HCT116 (cell line): ENCODE measurements at regions not wholly inside any gene's neighbourhood (a gene's known extent, or its start where the extent isn't known, plus 50 kb on each side); places are given as distances from the start of the nearest gene placed in this dataset.

Experiments used
- ATAC-seq: fragments of 200-7000 bp; cut with Tn5 transposase; 2 replicates; pipeline ENCODE4 v1.9.1; 2020; ENCODE audit warnings: mild to moderate bottlenecking, moderate library complexity
- BruUV-seq: library from RNA; stranded (reverse); fragments of 400-500 nt; replicated peaks from 2 replicates; lab custom pipeline; 2021; lab: Mats Ljungman, UMichigan
- CTCF ChIA-PET: fragments of 300-600 bp; sonication (Branson Sonifier 250); formaldehyde crosslinking; loops from one replicate; lab custom pipeline; 2021; ENCODE audit warnings: antibody characterized with exemption; lab: Charles Lee
- POLR2A ChIA-PET: fragments of 300-600, 350-600 bp; sonication (Branson Sonifier 250); formaldehyde crosslinking; loops from one replicate; lab custom pipeline; 2021; ENCODE audit warnings: antibody characterized with exemption; lab: Charles Lee
- RAD21 ChIA-PET, 2 experiments: fragments of 300-600 bp; sonication (Branson Sonifier 250); formaldehyde crosslinking; loops; one replicate each; lab custom pipeline; 2023; ENCODE audit warnings: low total read pairs in 2 of 2; ENCODE audit not compliant: uncharacterized antibody in 2 of 2, unreplicated experiment in 2 of 2, low non-redundant PET in 1 of 2; lab: Charles Lee
- DNase-seq: peaks from one replicate; pipeline ENCODE4 v3.0.0-alpha.2; 2010; ENCODE audit warnings: low read depth, low spot score
- H2AFZ ChIP-seq: fragments of 200-600 bp; shearing (Covaris generic), sonication (generic); 2 replicates; pipeline ENCODE4 v1.6.1; 2017; ENCODE audit warnings: low read depth, mixed run types, mixed read lengths, antibody characterized with exemption, low read length; ENCODE audit not compliant: poor library complexity, severe bottlenecking
- H3K27ac ChIP-seq: 2 replicates; pipeline ENCODE4 v1.5.1; 2012; ENCODE audit warnings: low read depth, low read length
- H3K27me3 ChIP-seq: fragments of 200-600 bp; sonication (generic); 2 replicates; pipeline ENCODE4 v1.6.1; 2016; ENCODE audit warnings: mixed run types, low read length, mixed read lengths; ENCODE audit not compliant: insufficient read depth
- H3K36me3 ChIP-seq, 2 experiments: fragments of 200-500 bp in 1 of 2; fragments of 200-600 bp in 1 of 2; sonication (Bioruptor generic) in 1 of 2; sonication (generic) in 1 of 2; 2 replicates each; pipeline versions ENCODE4 v1.5.1 to v1.6.1; 2014 to 2016; ENCODE audit warnings: low read length in 2 of 2, inconsistent platforms in 1 of 2, mixed read lengths in 1 of 2, mixed run types in 1 of 2; ENCODE audit not compliant: insufficient read depth in 2 of 2, control insufficient read depth in 1 of 2
- H3K4me1 ChIP-seq, 2 experiments: fragments of 200-600 bp in 1 of 2; sonication (generic) in 1 of 2; 2 replicates each; pipeline versions ENCODE4 v1.5.1 to v1.6.1; 2012 to 2017; ENCODE audit warnings: low read length in 2 of 2, inconsistent platforms in 1 of 2, mild to moderate bottlenecking in 1 of 2, mixed read lengths in 1 of 2, mixed run types in 1 of 2, moderate library complexity in 1 of 2; ENCODE audit not compliant: insufficient read depth in 2 of 2, control insufficient read depth in 1 of 2
- H3K4me2 ChIP-seq: fragments of 200-600 bp; sonication (generic); 2 replicates; pipeline ENCODE4 v1.6.1; 2017; ENCODE audit warnings: mixed run types, low read length, mixed read lengths
- H3K4me3 ChIP-seq, 2 experiments: fragments of 200-600 bp in 1 of 2; sonication (generic) in 1 of 2; replicated peaks in 1 of 2; 2 replicates each; pipeline ENCODE4 v1.5.1; 2011 to 2016; ENCODE audit warnings: low read length in 2 of 2, control low read depth in 1 of 2, low read depth in 1 of 2, mild to moderate bottlenecking in 1 of 2, mixed read lengths in 1 of 2, mixed run types in 1 of 2
- H3K79me2 ChIP-seq: fragments of 200-600 bp; sonication (generic); 2 replicates; pipeline ENCODE4 v1.6.1; 2017; ENCODE audit warnings: mild to moderate bottlenecking, mixed run types, low read length, moderate library complexity, mixed read lengths; ENCODE audit not compliant: insufficient read depth
- H3K9ac ChIP-seq: fragments of 200-600 bp; sonication (generic); 2 replicates; pipeline ENCODE4 v1.6.1; 2016; ENCODE audit warnings: low read length, mixed read lengths
- H3K9me2 ChIP-seq: fragments of 200-600 bp; sonication (generic), shearing (Covaris generic); 2 replicates; pipeline ENCODE4 v1.6.1; 2017; ENCODE audit warnings: mixed run types, mild to moderate bottlenecking, moderate library complexity; ENCODE audit not compliant: insufficient read depth
- H3K9me3 ChIP-seq, 2 experiments: fragments of 200-500 bp in 1 of 2; fragments of 200-600 bp in 1 of 2; sonication (Bioruptor generic) in 1 of 2; sonication (generic) in 1 of 2; 2 replicates each; pipeline ENCODE4 v1.6.1; 2014 to 2017; ENCODE audit warnings: low read length in 2 of 2, mixed read lengths in 2 of 2, inconsistent platforms in 1 of 2, low read depth in 1 of 2, mild to moderate bottlenecking in 1 of 2, mixed run types in 1 of 2, moderate library complexity in 1 of 2; ENCODE audit not compliant: control insufficient read depth in 1 of 2, insufficient read depth in 1 of 2
- H4K20me1 ChIP-seq: fragments of 200-600 bp; sonication (generic), shearing (Covaris generic); 2 replicates; pipeline ENCODE4 v1.6.1; 2017; ENCODE audit warnings: mixed run types, mild to moderate bottlenecking, moderate library complexity; ENCODE audit not compliant: insufficient read depth
- ATF3 ChIP-seq: IDR thresholded peaks from 2 replicates; pipeline ENCODE4 v1.6.1; 2012
- CTCF ChIP-seq, 3 experiments: fragments of 200-600 bp in 1 of 3; sonication (generic) in 1 of 3; IDR thresholded peaks in 2 of 3; conservative IDR thresholded peaks in 1 of 3; 2 replicates each; pipeline ENCODE4 v1.5.1; 2012 to 2017; ENCODE audit warnings: low read depth in 2 of 3, low read length in 2 of 3, antibody characterized with exemption in 1 of 3, borderline replicate concordance in 1 of 3, control low read depth in 1 of 3, mild to moderate bottlenecking in 1 of 3, mixed read lengths in 1 of 3, mixed run types in 1 of 3, moderate library complexity in 1 of 3; ENCODE audit not compliant: insufficient read depth in 1 of 3
- EGR1 ChIP-seq: IDR thresholded peaks from 2 replicates; pipeline ENCODE4 v1.6.1; 2012; ENCODE audit warnings: low read depth
- ELF1 ChIP-seq: IDR thresholded peaks from 2 replicates; pipeline ENCODE4 v1.6.1; 2012; ENCODE audit warnings: low read depth, borderline replicate concordance
- MAX ChIP-seq: IDR thresholded peaks from 2 replicates; pipeline ENCODE4 v1.6.1; 2012
- POLR2AphosphoS5 ChIP-seq: IDR thresholded peaks from 2 replicates; pipeline ENCODE4 v1.6.1; 2011; ENCODE audit warnings: mild to moderate bottlenecking, low read depth, low read length, moderate library complexity
- RAD21 ChIP-seq: IDR thresholded peaks from 2 replicates; pipeline ENCODE4 v1.6.1; 2012; ENCODE audit warnings: low read depth, mild to moderate bottlenecking
- SIN3A ChIP-seq: IDR thresholded peaks from 2 replicates; pipeline ENCODE4 v1.6.1; 2012; ENCODE audit warnings: low read depth
- SP1 ChIP-seq: IDR thresholded peaks from 2 replicates; pipeline ENCODE4 v1.6.1; 2012; ENCODE audit warnings: low read depth
- SRF ChIP-seq: IDR thresholded peaks from 2 replicates; pipeline ENCODE4 v1.6.1; 2012; ENCODE audit warnings: low read depth
- YY1 ChIP-seq: IDR thresholded peaks from 2 replicates; pipeline ENCODE4 v1.6.1; 2011; ENCODE audit warnings: low read length, low read depth, moderate library complexity, mild to moderate bottlenecking; ENCODE audit not compliant: insufficient replicate concordance; ENCODE audit errors: extremely low read depth
- ZBTB33 ChIP-seq: IDR thresholded peaks from 2 replicates; pipeline ENCODE4 v1.6.1; 2011; ENCODE audit warnings: mild to moderate bottlenecking, low read length, moderate library complexity; ENCODE audit not compliant: insufficient replicate concordance; ENCODE audit errors: extremely low read depth
- ZFX ChIP-seq: fragments of 450-650 bp; IDR thresholded peaks from 2 replicates; pipeline ENCODE4 v1.6.1; 2017
- ZNF274 ChIP-seq: fragments of 200-500 bp; sonication (Bioruptor generic); IDR thresholded peaks from 2 replicates; pipeline ENCODE4 v1.6.1; 2014; ENCODE audit warnings: mild to moderate bottlenecking, low read depth, low read length, inconsistent platforms
- intact Hi-C: fragments of 100-400 bp; cut with micrococcal nuclease; formaldehyde crosslinking; loops from 2 replicates; pipeline ENCODE4 v1.10.0; 2022

GRCh38 chrX:104430742-104431119 is 135.3 kb upstream of the IL1RAPL2 start:
- ChIA-PET RAD21 (no interaction called here), POLR2A (no interaction called here), CTCF (no interaction called here)
- H3K4me3 ChIP-seq, result no peak overlapping the region
- no peak overlapping the region for H3K27ac ChIP-seq
- TF ChIP-seq RAD21 (no peak), SP1 (no peak), ZNF274 (no peak)
- intact Hi-C loops, result no loop called here
- DNase-seq (no peak), ATAC-seq (no peak)
- no TSS peak for BruUV-seq
- H3K4me1 ChIP-seq, result no peaks in the 10 kb centered on the region
- no peak overlapping the region for H3K9ac ChIP-seq
- H3K9me3 ChIP-seq, result no peaks in the 10 kb centered on the region
- no peaks in the 10 kb centered on the region for H3K9me2 ChIP-seq
- no peaks in the 10 kb centered on the region for H3K79me2 ChIP-seq
- H3K27me3 ChIP-seq, result peaks cover 3% of the 10 kb centered on the region; the same call in 1 of the 2 replicates
- no peak overlapping the region for H2AFZ ChIP-seq
- no peaks in the 10 kb centered on the region for H3K36me3 ChIP-seq
- H3K4me2 ChIP-seq, result no peak overlapping the region
- no peaks in the 10 kb centered on the region for H4K20me1 ChIP-seq

- Histone ChIP-seq H3K9me2 (no peaks in the 10 kb centered on the region), H3K27ac (no peak overlapping the region), H3K79me2 (no peaks in the 10 kb centered on the region), H3K27me3 (peaks cover 5% of the 10 kb centered on the region; the same call in 1 of the 2 replicates), H3K9me3 (no peaks in the 10 kb centered on the region), H4K20me1 (no peaks in the 10 kb centered on the region), H3K36me3 (no peaks in the 10 kb centered on the region), H3K4me3 (no peak overlapping the region), H2AFZ (no peak overlapping the region), H3K9ac (no peak overlapping the region), H3K4me2 (no peak overlapping the region), H3K4me1 (no peaks in the 10 kb centered on the region)
- ATAC-seq (no peak), DNase-seq (no peak)
- intact Hi-C loops, result no loop called here
- ChIA-PET POLR2A (no interaction called here), CTCF (no interaction called here), RAD21 (no interaction called here)
- BruUV-seq, result no TSS peak
- no peak for TF ChIP-seq EGR1
- no peak for TF ChIP-seq SIN3A
- TF ChIP-seq ELF1, result no peak
- no peak for TF ChIP-seq SP1
- TF ChIP-seq ATF3, result no peak
- no peak for TF ChIP-seq SRF
- no peak for TF ChIP-seq CTCF (IDR thresholded peaks at IDR 0.05 in 2 of 3, conservative IDR thresholded peaks at IDR 0.05 in 1 of 3; ENCODE audit: borderline replicate concordance in 1 of 3, insufficient read depth in 1 of 3, low read depth in 2 of 3, low read length in 2 of 3)
- TF ChIP-seq ZBTB33, result no peak
- no peak for TF ChIP-seq ZFX
- no peak for TF ChIP-seq YY1
- TF ChIP-seq POLR2AphosphoS5, result no peak
- TF ChIP-seq MAX, result no peak
These were observed 135.8 kb upstream of the IL1RAPL2 start for GRCh38 chrX:104430072-104430741.
